SK-N-SH (cell line): ENCODE measurements at regions not wholly inside any gene's neighbourhood (a gene's known extent, or its start where the extent isn't known, plus 50 kb on each side); places are given as distances from the start of the nearest gene placed in this dataset.
"Not testable (repeated sequence)": the region's sequence is repeated elsewhere in the genome, so short reads cannot be mapped to it uniquely, and the experiment has no call there.

ENCODE experiments used
- CTCF ChIA-PET: fragments of 300-600, 350-600 bp; formaldehyde crosslinking; extraction: SDS; loops from one replicate; lab custom pipeline; 2021; lab: Yijun Ruan, JAX
- POLR2A ChIA-PET: fragments of 350-600 bp; sonication (Branson Sonifier 250); formaldehyde crosslinking; extraction: SDS; loops from one replicate; lab custom pipeline; 2020; ENCODE audit warnings: antibody characterized with exemption, inconsistent platforms; lab: Yijun Ruan, JAX
- DNase-seq: peaks from one replicate; pipeline ENCODE4 v3.0.0; 2012
- H2AFZ ChIP-seq: fragments of 200-600 bp; sonication (generic); 2 replicates; pipeline ENCODE4 v1.8.1; 2016; ENCODE audit warnings: antibody characterized with exemption, mild to moderate bottlenecking, low read depth
- H3F3A ChIP-seq: fragments of 200-600 bp; sonication (generic); replicated peaks from 2 replicates; pipeline ENCODE3; 2016; ENCODE audit warnings: antibody characterized with exemption, mild to moderate bottlenecking; ENCODE audit not compliant: insufficient read depth
- H3K27ac ChIP-seq, 2 experiments: fragments of 200-500 bp in 1 of 2; fragments of 200-600 bp in 1 of 2; sonication (Bioruptor generic) in 1 of 2; sonication (generic), shearing (Covaris generic) in 1 of 2; 2 replicates each; pipeline versions ENCODE4 v1.5.1 to v1.6.1; 2014 to 2016; ENCODE audit warnings: low read depth in 2 of 2, inconsistent platforms in 1 of 2, low read length in 1 of 2, mild to moderate bottlenecking in 1 of 2, mixed read lengths in 1 of 2
- H3K27me3 ChIP-seq: fragments of 200-600 bp; sonication (generic), shearing (Covaris generic); 2 replicates; pipeline ENCODE4 v1.6.1; 2016; ENCODE audit warnings: mixed run types; ENCODE audit not compliant: insufficient read depth
- H3K36me3 ChIP-seq, 2 experiments: fragments of 200-500 bp in 1 of 2; fragments of 200-600 bp in 1 of 2; sonication (Bioruptor generic) in 1 of 2; sonication (generic) in 1 of 2; replicated peaks in 1 of 2; 2 replicates each; pipeline versions ENCODE3 to v1.5.1; 2014 to 2016; ENCODE audit warnings: low read length in 1 of 2, mild to moderate bottlenecking in 1 of 2; ENCODE audit not compliant: insufficient read depth in 2 of 2, control insufficient read depth in 1 of 2
- H3K4me1 ChIP-seq, 2 experiments: fragments of 200-500 bp in 1 of 2; fragments of 200-600 bp in 1 of 2; sonication (Bioruptor generic) in 1 of 2; sonication (generic), shearing (Covaris generic) in 1 of 2; 2 replicates each; pipeline versions ENCODE4 v1.5.1 to v1.6.1; 2014 to 2016; ENCODE audit warnings: low read depth in 1 of 2, low read length in 1 of 2, mixed run types in 1 of 2; ENCODE audit not compliant: insufficient read depth in 2 of 2, control insufficient read depth in 1 of 2
- H3K4me2 ChIP-seq: fragments of 200-600 bp; sonication (generic), shearing (Covaris generic); 2 replicates; pipeline ENCODE4 v1.6.1; 2017; ENCODE audit warnings: mixed run types
- H3K4me3 ChIP-seq, 2 experiments: fragments of 200-500 bp in 1 of 2; fragments of 200-600 bp in 1 of 2; sonication (Bioruptor generic) in 1 of 2; sonication (generic), shearing (Covaris generic) in 1 of 2; 2 replicates each; pipeline versions ENCODE4 v1.5.1 to v1.8.1; 2014 to 2016; ENCODE audit warnings: low read depth in 2 of 2, inconsistent platforms in 1 of 2, low read length in 1 of 2, mild to moderate bottlenecking in 1 of 2, mixed read lengths in 1 of 2, moderate library complexity in 1 of 2
- H3K79me2 ChIP-seq: fragments of 200-600 bp; sonication (generic); 2 replicates; pipeline ENCODE4 v1.8.1; 2017; ENCODE audit warnings: mild to moderate bottlenecking; ENCODE audit not compliant: insufficient read depth
- H3K9ac ChIP-seq: fragments of 200-600 bp; sonication (generic); 2 replicates; pipeline ENCODE4 v1.6.1; 2017; ENCODE audit warnings: mixed run types
- H3K9me2 ChIP-seq: fragments of 200-600 bp; sonication (generic); 2 replicates; pipeline ENCODE4 v1.6.1; 2017; ENCODE audit warnings: mixed run types
- H3K9me3 ChIP-seq: fragments of 200-600 bp; sonication (generic); 2 replicates; pipeline ENCODE4 v1.6.1; 2017; ENCODE audit warnings: mixed run types, mild to moderate bottlenecking, moderate library complexity
- H4K20me1 ChIP-seq: fragments of 200-600 bp; sonication (generic); 2 replicates; pipeline ENCODE4 v1.6.1; 2017; ENCODE audit warnings: mild to moderate bottlenecking, mixed run types; ENCODE audit not compliant: insufficient read depth
- CTCF ChIP-seq: fragments of 200-600 bp; sonication (generic); IDR thresholded peaks from 2 replicates; pipeline ENCODE4 v1.6.1; 2017; ENCODE audit warnings: antibody characterized with exemption, mild to moderate bottlenecking, moderate library complexity
- ELF1 ChIP-seq: IDR thresholded peaks from 2 replicates; pipeline ENCODE4 v1.4.0; 2012
- FOXJ3 ChIP-seq: sonication (generic); formaldehyde crosslinking; IDR thresholded peaks from 2 replicates; pipeline ENCODE4 v1.5.1; 2020; ENCODE audit warnings: mild to moderate bottlenecking, missing genetic modification reagents
- GABPA ChIP-seq: IDR thresholded peaks from 2 replicates; pipeline ENCODE4 v1.4.0; 2012; ENCODE audit warnings: low read depth, mild to moderate bottlenecking
- GATA2 ChIP-seq: sonication (generic); formaldehyde crosslinking; IDR thresholded peaks from 2 replicates; pipeline ENCODE4 v1.5.0; 2020; ENCODE audit warnings: mild to moderate bottlenecking, missing genetic modification reagents
- JUND ChIP-seq: IDR thresholded peaks from 2 replicates; pipeline ENCODE4 v1.4.0; 2012
- MEF2A ChIP-seq: IDR thresholded peaks from 2 replicates; pipeline ENCODE4 v1.4.0; 2012; ENCODE audit warnings: low read depth, borderline replicate concordance
- MXI1 ChIP-seq: IDR thresholded peaks from 2 replicates; pipeline ENCODE4 v1.6.1; 2012; ENCODE audit warnings: mild to moderate bottlenecking, low read depth, low read length, improper control_type of control experiment
- REST ChIP-seq: IDR thresholded peaks from 2 replicates; pipeline ENCODE4 v1.6.1; 2012; ENCODE audit warnings: mild to moderate bottlenecking, low read depth, low read length, moderate library complexity
- USF1 ChIP-seq: IDR thresholded peaks from 2 replicates; pipeline ENCODE4 v1.4.0; 2012; ENCODE audit warnings: low read depth, borderline replicate concordance
- WGBS: methylation state at CpG from one replicate; pipeline ENCODE4 v1.1.6; 2017; ENCODE audit warnings: low lambda C conversion rate; 5-methylcytosine and 5-hydroxymethylcytosine counted together
- TF ChIP-seq, protein P1 (sequence below): IDR thresholded peaks from 2 replicates; pipeline ENCODE4; 2012

- H3K4me2 ChIP-seq, H3K9me3 ChIP-seq, H3K36me3 ChIP-seq, H3K9ac ChIP-seq, CTCF ChIA-PET, H3K4me3 ChIP-seq, H3K79me2 ChIP-seq, H3K27ac ChIP-seq, H3K9me2 ChIP-seq, H2AFZ ChIP-seq, H3K27me3 ChIP-seq, DNase-seq, H3F3A ChIP-seq, POLR2A ChIA-PET, H3K4me1 ChIP-seq, H4K20me1 ChIP-seq: not testable (repeated sequence)
- 52% methylated on average over 4 of the region's 4 CpGs for WGBS
Measured at GRCh38 chr21:13877503-13877902, 267.9 kb downstream of the POTED start.

- POLR2A ChIA-PET, H2AFZ ChIP-seq, H3K36me3 ChIP-seq, H3K9me3 ChIP-seq, CTCF ChIA-PET, DNase-seq, H3K9ac ChIP-seq, H3F3A ChIP-seq, H3K4me1 ChIP-seq, H3K9me2 ChIP-seq, H3K4me3 ChIP-seq, H3K27me3 ChIP-seq, H4K20me1 ChIP-seq, H3K4me2 ChIP-seq, H3K79me2 ChIP-seq, H3K27ac ChIP-seq: not testable (repeated sequence)
Measured at GRCh38 chr21:13876999-13877398, 267.4 kb downstream of the POTED start.

DNA sequence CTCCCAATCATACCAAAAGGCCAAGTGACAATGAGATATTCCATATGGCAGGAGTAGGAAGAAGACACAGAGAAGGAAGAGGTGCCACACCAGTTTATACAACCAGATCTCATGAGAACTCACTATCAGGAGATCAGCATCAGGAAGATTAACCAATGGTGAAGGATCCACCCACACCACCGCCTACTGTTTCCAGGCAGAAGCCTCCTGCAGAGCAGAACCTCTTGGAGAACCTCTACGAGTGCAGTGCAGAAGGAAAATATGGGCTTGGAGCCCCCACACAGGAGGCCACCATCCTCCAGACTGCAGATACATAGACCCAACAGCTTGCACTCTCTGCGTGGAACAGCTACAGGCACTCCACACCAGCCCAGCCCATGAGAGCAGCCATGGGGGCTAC, 264.4 kb downstream of the POTED start:
- H3K9me3 ChIP-seq, H3K9me2 ChIP-seq, DNase-seq, CTCF ChIA-PET, H3K27ac ChIP-seq, H3F3A ChIP-seq, H3K27me3 ChIP-seq, H3K9ac ChIP-seq, H3K4me3 ChIP-seq, H3K79me2 ChIP-seq, H3K4me1 ChIP-seq, POLR2A ChIA-PET, H3K36me3 ChIP-seq, H4K20me1 ChIP-seq, H3K4me2 ChIP-seq, H2AFZ ChIP-seq: not testable (repeated sequence)
- 58% methylated on average over 2 of the region's 3 CpGs for WGBS

- no peak overlapping the region for H3K4me2 ChIP-seq
- POLR2A ChIA-PET = no interaction called here
- no peaks in the 10 kb centered on the region for H3K27me3 ChIP-seq
- no peaks in the 10 kb centered on the region for H3K4me1 ChIP-seq
- no peak overlapping the region for H3K4me3 ChIP-seq
- no peaks in the 10 kb centered on the region for H4K20me1 ChIP-seq
- CTCF ChIA-PET = no interaction called here
- no peak overlapping the region for H3K9ac ChIP-seq
- H2AFZ ChIP-seq = no peak overlapping the region
- no peak overlapping the region for H3K27ac ChIP-seq
- no peaks in the 10 kb centered on the region for H3K36me3 ChIP-seq
- no peak for DNase-seq
- WGBS = 55% methylated on average over 5 of the region's 7 CpGs
- no peaks in the 10 kb centered on the region for H3K9me3 ChIP-seq
- H3K79me2 ChIP-seq = no peaks in the 10 kb centered on the region
- no peaks in the 10 kb centered on the region for H3K9me2 ChIP-seq
- H3F3A ChIP-seq = no peaks in the 10 kb centered on the region
- TF ChIP-seq REST (no peak), CTCF (no peak), USF1 (no peak), JUND (no peak), ELF1 (no peak), MXI1 (no peak), GABPA (no peak), GATA2 (CRISPR knock-in tag) (no peak), FOXJ3 (CRISPR knock-in tag) (no peak), MEF2A (no peak)
- TF ChIP-seq, protein P1, sequence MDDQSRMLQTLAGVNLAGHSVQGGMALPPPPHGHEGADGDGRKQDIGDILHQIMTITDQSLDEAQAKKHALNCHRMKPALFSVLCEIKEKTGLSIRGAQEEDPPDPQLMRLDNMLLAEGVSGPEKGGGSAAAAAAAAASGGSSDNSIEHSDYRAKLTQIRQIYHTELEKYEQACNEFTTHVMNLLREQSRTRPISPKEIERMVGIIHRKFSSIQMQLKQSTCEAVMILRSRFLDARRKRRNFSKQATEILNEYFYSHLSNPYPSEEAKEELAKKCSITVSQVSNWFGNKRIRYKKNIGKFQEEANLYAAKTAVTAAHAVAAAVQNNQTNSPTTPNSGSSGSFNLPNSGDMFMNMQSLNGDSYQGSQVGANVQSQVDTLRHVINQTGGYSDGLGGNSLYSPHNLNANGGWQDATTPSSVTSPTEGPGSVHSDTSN = no peak
Measured at GRCh38 chr21:13854638-13855037, 245.1 kb downstream of the POTED start.
